GF-D8 (cell line): ENCODE measurements at regions not wholly inside any gene's neighbourhood (a gene's known extent, or its start where the extent isn't known, plus 50 kb on each side); places are given as distances from the start of the nearest gene placed in this dataset.

ENCODE experiments used
- DNase-seq: peaks from one replicate; lab custom pipeline; 2025; lab: John Stamatoyannopoulos, UW

- DNase-seq: no peak
Measured at GRCh38 chr5:68587171-68587570, 371.6 kb downstream of the PIK3R1 start.

- no peak for DNase-seq
Measured at GRCh38 chr5:68591850-68592249, 376.3 kb downstream of the PIK3R1 start.

- no peak for DNase-seq
Measured at GRCh38 chr5:68592351-68592750, 376.8 kb downstream of the PIK3R1 start.

- no peak for DNase-seq
Measured at GRCh38 chr5:68593211-68593671, 377.7 kb downstream of the PIK3R1 start.

- no peak for DNase-seq
Measured at GRCh38 chr5:68612972-68613371, 397.4 kb downstream of the PIK3R1 start.

GRCh38 chr5:68618501-68618900 is 402.9 kb downstream of the PIK3R1 start:
- DNase-seq: no peak

GRCh38 chr5:68627001-68627400 is 411.4 kb downstream of the PIK3R1 start:
- no peak for DNase-seq

- DNase-seq: no peak
Measured at GRCh38 chr5:68628082-68628814, 412.7 kb downstream of the PIK3R1 start.

- no peak for DNase-seq
Measured at GRCh38 chr5:68630354-68630753, 414.8 kb downstream of the PIK3R1 start.

GRCh38 chr5:68631884-68632283 is 416.3 kb downstream of the PIK3R1 start:
- DNase-seq: no peak

- DNase-seq: no peak
Measured at GRCh38 chr5:68641211-68641610, 425.7 kb downstream of the PIK3R1 start.

GRCh38 chr5:68643064-68643463 is 427.5 kb downstream of the PIK3R1 start:
- no peak for DNase-seq

- DNase-seq: no peak
Measured at GRCh38 chr5:68644971-68645370, 429.4 kb downstream of the PIK3R1 start.

- no peak for DNase-seq
Measured at GRCh38 chr5:68646144-68646543, 430.6 kb downstream of the PIK3R1 start.

- DNase-seq: no peak
Measured at GRCh38 chr5:68647743-68648142, 432.2 kb downstream of the PIK3R1 start.

GRCh38 chr5:68648944-68649857 is 433.6 kb downstream of the PIK3R1 start:
- DNase-seq: no peak

GRCh38 chr5:68652534-68652965 is 437.0 kb downstream of the PIK3R1 start:
- no peak for DNase-seq

- no peak for DNase-seq
Measured at GRCh38 chr5:68653471-68653870, 437.9 kb downstream of the PIK3R1 start.

GRCh38 chr5:68657055-68657961 is 436.5 kb upstream of the SLC30A5 start:
- DNase-seq: no peak

- DNase-seq: no peak
Measured at GRCh38 chr5:68658810-68659372, 434.9 kb upstream of the SLC30A5 start.

GRCh38 chr5:68659881-68660280 is 433.9 kb upstream of the SLC30A5 start:
- DNase-seq: no peak

- DNase-seq: no peak
Measured at GRCh38 chr5:68661237-68661636, 432.6 kb upstream of the SLC30A5 start.
